Activated naive CD4-positive, alpha-beta T cell treated with anti-CD3 and anti-CD28 coated beads, Interleukin-2, amount 10 ng/mL, durations not matched to agents 7 days and 5 days (primary cell): ENCODE measurements at regions not wholly inside any gene's neighbourhood (a gene's known extent, or its start where the extent isn't known, plus 50 kb on each side); places are given as distances from the start of the nearest gene placed in this dataset.
"Not testable (repeated sequence)": the region's sequence is repeated elsewhere in the genome, so short reads cannot be mapped to it uniquely, and the experiment has no call there.

Experiments
- CTCF ChIA-PET: fragments of 350-600 bp; sonication (Branson Sonifier 250); formaldehyde crosslinking; loops from one replicate; lab custom pipeline; 2021; ENCODE audit warnings: antibody characterized with exemption; lab: Charles Lee
- DNase-seq: peaks from one replicate; pipeline ENCODE4 v3.0.0-alpha.2; 2020
- H3K27ac Mint-ChIP-seq: one replicate; pipeline ENCODE4 v1.8.0; 2021; ENCODE audit warnings: mild to moderate bottlenecking, moderate library complexity, mixed read lengths
- H3K27me3 Mint-ChIP-seq: one replicate; pipeline ENCODE4 v1.8.0; 2021; ENCODE audit warnings: mild to moderate bottlenecking, mixed read lengths
- H3K36me3 Mint-ChIP-seq: one replicate; pipeline ENCODE4 v1.8.0; 2021; ENCODE audit warnings: mixed read lengths
- H3K4me1 Mint-ChIP-seq: one replicate; pipeline ENCODE4 v1.8.0; 2021; ENCODE audit warnings: mixed read lengths
- H3K4me3 Mint-ChIP-seq: one replicate; pipeline ENCODE4 v1.8.0; 2021; ENCODE audit warnings: mild to moderate bottlenecking, moderate library complexity, mixed read lengths
- H3K9me3 Mint-ChIP-seq: one replicate; pipeline ENCODE4 v1.8.0; 2021; ENCODE audit warnings: mixed read lengths

GRCh38 chr14:50021261-50022031 lies 94.9 kb downstream of the VCPKMT start:
- H3K9me3 Mint-ChIP-seq: peaks cover 32% of the 10 kb centered on the region
- H3K27ac Mint-ChIP-seq: peak overlapping the region; percentile 83
- peak; percentile 56 for DNase-seq
- no peaks in the 10 kb centered on the region for H3K27me3 Mint-ChIP-seq
- H3K4me1 Mint-ChIP-seq: peaks cover 40% of the 10 kb centered on the region
- H3K36me3 Mint-ChIP-seq: peaks cover 49% of the 10 kb centered on the region
- CTCF ChIA-PET: interaction anchor here (1.4 kb wide), 1 partner anchor 17 kb away, joined by 7 read pairs; no protein-coding TSS in a partner anchor
- H3K4me3 Mint-ChIP-seq: no peak overlapping the region

DNA sequence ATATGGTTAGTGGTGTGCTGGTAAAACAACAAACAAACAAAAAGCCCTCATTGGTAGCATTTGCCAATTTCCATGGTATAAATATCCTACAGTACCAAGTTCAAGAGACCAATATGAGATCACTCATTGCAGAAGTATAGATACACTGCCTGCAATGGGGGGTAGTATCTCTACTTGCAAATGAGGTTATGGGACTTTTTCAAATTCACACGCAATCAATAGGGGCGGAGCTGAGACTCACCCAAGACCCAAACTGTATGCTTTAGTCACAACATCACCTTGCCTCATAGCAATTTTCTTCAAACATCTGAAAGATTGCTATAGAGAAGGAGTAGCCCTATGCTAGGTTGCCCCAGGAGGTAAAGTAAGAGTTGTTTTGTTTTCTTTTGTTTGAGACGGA lies 93.7 kb downstream of the VCPKMT start:
- Mint-ChIP-seq H3K27ac (no peak overlapping the region), H3K4me1 (peaks cover 32% of the 10 kb centered on the region), H3K36me3 (peaks cover 52% of the 10 kb centered on the region), H3K4me3 (no peak overlapping the region), H3K9me3 (peaks cover 32% of the 10 kb centered on the region), H3K27me3 (no peaks in the 10 kb centered on the region)
- CTCF ChIA-PET: interaction anchor here (1.4 kb wide), 1 partner anchor 16 kb away, joined by 7 read pairs; no protein-coding TSS in a partner anchor
- DNase-seq: no peak

- Mint-ChIP-seq H3K9me3 (peaks cover 32% of the 10 kb centered on the region), H3K4me3 (no peak overlapping the region), H3K27ac (no peak overlapping the region), H3K27me3 (no peaks in the 10 kb centered on the region), H3K36me3 (peaks cover 58% of the 10 kb centered on the region), H3K4me1 (peaks cover 31% of the 10 kb centered on the region)
- DNase-seq: no peak
- CTCF ChIA-PET: interaction anchor here (1.0 kb wide), 1 partner anchor 80 kb away, joined by 3 read pairs; no protein-coding TSS in a partner anchor
Measured at GRCh38 chr14:50023671-50024490, 92.5 kb downstream of the VCPKMT start.

DNA sequence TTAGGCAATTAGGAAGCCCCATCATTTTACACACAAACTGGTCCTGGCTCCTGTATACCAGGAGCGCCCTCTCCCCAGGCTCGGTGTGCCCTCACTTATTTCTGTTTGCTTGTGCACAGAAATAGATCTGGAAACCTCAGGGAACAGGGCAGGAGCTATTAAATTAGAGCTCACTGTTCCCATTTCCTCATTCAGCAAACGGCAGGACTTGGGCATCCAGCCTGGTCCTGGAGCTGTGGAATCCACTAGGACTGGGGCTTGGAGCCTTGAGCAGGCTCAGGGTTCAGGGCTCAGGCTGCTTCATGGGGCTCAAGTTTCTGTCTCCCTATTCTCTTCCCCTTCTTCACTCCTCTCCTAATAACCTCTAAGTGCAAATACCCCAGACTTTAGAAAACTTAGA lies 91.3 kb downstream of the VCPKMT start:
- Mint-ChIP-seq H3K27ac (no peak overlapping the region), H3K27me3 (no peaks in the 10 kb centered on the region), H3K9me3 (peaks cover 23% of the 10 kb centered on the region), H3K36me3 (peaks cover 56% of the 10 kb centered on the region), H3K4me3 (no peak overlapping the region), H3K4me1 (peaks cover 26% of the 10 kb centered on the region)
- CTCF ChIA-PET: no interaction called here
- DNase-seq: no peak

GRCh38 chr14:50025776-50026175 lies 90.6 kb downstream of the VCPKMT start:
- Mint-ChIP-seq H3K9me3 (peaks cover 18% of the 10 kb centered on the region), H3K4me3 (no peak overlapping the region), H3K36me3 (peaks cover 56% of the 10 kb centered on the region), H3K27ac (no peak overlapping the region), H3K4me1 (peaks cover 21% of the 10 kb centered on the region), H3K27me3 (no peaks in the 10 kb centered on the region)
- no peak for DNase-seq
- CTCF ChIA-PET: no interaction called here

GRCh38 chr14:50026396-50026795 lies 90.0 kb downstream of the VCPKMT start:
- Mint-ChIP-seq H3K4me1 (peaks cover 18% of the 10 kb centered on the region), H3K27me3 (no peaks in the 10 kb centered on the region), H3K9me3 (peaks cover 17% of the 10 kb centered on the region), H3K27ac (no peak overlapping the region), H3K36me3 (peaks cover 56% of the 10 kb centered on the region), H3K4me3 (no peak overlapping the region)
- CTCF ChIA-PET: no interaction called here
- no peak for DNase-seq

- Mint-ChIP-seq H3K36me3 (peaks cover 55% of the 10 kb centered on the region), H3K4me1 (peaks cover 12% of the 10 kb centered on the region), H3K27ac (no peak overlapping the region), H3K9me3 (peaks cover 16% of the 10 kb centered on the region), H3K4me3 (no peak overlapping the region), H3K27me3 (no peaks in the 10 kb centered on the region)
- CTCF ChIA-PET: interaction anchor here (0.8 kb wide), 1 partner anchor 10 kb away, joined by 3 read pairs; no protein-coding TSS in a partner anchor
- no peak for DNase-seq
Measured at GRCh38 chr14:50027816-50028215, 88.6 kb downstream of the VCPKMT start.

DNA sequence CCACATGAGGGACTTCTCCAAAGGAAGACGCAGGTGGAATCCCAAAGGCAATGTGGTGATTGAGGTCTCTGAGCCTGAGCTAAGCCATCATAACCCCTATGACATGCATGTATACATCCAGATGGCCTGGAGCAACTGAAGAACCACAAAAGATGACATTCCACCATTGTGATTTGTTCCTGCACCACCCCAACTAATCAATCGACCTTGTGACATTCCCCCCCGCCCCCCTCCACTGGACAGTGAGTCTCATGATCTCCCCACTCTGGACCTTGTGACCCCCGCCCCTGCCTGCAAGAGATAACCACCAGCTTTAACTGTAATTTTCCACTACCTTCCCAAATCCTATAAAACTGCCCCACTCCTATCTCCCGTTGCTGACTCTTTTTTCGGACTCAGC lies 87.9 kb downstream of the VCPKMT start:
- Mint-ChIP-seq H3K36me3 (peaks cover 52% of the 10 kb centered on the region), H3K4me3 (no peak overlapping the region), H3K27ac (no peak overlapping the region), H3K9me3 (peaks cover 15% of the 10 kb centered on the region), H3K27me3 (no peaks in the 10 kb centered on the region), H3K4me1 (peaks cover 13% of the 10 kb centered on the region)
- no peak for DNase-seq
- CTCF ChIA-PET: no interaction called here

DNA sequence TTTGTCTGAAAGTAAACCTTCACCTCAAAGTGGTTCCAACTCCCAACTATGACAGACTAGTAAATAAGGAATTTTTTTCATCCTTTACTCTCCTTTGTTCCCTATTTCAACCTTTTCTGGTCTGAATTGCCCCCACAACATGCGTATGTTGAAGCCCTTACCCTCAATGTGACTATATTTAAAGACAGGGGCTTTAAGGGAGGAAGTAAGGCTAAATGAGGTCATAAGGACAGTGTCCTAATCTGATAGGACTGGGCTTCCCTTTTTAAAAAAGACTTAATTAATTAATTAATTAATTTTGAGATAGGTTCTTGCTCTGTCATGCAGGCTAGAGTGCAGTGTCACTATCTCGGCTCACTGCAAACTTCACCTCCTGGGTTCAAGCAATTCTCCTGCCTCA lies 86.3 kb downstream of the VCPKMT start:
- Mint-ChIP-seq H3K27me3 (no peaks in the 10 kb centered on the region), H3K27ac (no peak overlapping the region), H3K9me3 (peaks cover 9% of the 10 kb centered on the region), H3K4me1 (peaks cover 20% of the 10 kb centered on the region), H3K36me3 (peaks cover 50% of the 10 kb centered on the region), H3K4me3 (no peak overlapping the region)
- CTCF ChIA-PET: no interaction called here
- DNase-seq: no peak

GRCh38 chr14:50030911-50031310 lies 85.5 kb downstream of the VCPKMT start:
- H3K27me3 Mint-ChIP-seq, H3K9me3 Mint-ChIP-seq, CTCF ChIA-PET, DNase-seq, H3K4me3 Mint-ChIP-seq, H3K27ac Mint-ChIP-seq: not testable (repeated sequence)
- Mint-ChIP-seq H3K36me3 (peaks cover 42% of the 10 kb centered on the region), H3K4me1 (peaks cover 25% of the 10 kb centered on the region)

DNA sequence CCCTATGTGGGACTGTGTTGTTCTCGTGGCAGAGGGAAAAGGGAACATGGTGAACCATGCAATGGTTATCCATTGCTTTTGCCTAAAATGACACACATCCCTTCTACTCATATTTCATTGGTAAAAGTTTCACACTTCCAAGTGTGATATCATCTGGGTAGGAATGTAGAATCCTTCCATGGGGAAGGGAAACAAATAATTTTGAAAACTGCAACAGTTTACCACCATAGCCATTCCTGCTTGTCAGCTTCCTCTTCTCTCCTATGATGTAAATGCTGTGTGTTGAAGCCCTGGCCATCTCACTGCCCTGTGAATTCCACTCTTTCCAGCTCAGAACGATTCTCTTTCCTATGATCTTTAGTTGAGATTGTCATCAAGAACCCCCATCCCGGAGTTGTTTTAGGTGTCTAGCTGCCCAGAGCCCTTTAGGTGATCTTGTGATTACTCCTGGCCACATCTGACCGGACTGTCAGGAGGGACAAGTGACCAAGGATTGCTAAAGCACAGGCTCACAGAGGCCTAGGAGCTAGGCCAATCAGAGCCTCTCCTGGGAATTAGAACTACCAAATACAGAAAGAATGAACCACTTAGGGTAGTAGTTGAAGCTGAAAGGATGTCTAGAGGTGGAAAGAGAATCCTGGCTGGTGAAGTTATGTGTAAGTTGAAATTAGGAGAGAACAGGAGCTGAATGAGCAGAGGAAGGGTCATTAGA lies 84.6 kb downstream of the VCPKMT start:
- Mint-ChIP-seq H3K4me3 (no peak overlapping the region), H3K9me3 (no peaks in the 10 kb centered on the region), H3K27me3 (no peaks in the 10 kb centered on the region), H3K4me1 (peaks cover 29% of the 10 kb centered on the region), H3K36me3 (peaks cover 47% of the 10 kb centered on the region), H3K27ac (no peak overlapping the region)
- CTCF ChIA-PET: no interaction called here
- no peak for DNase-seq

DNA sequence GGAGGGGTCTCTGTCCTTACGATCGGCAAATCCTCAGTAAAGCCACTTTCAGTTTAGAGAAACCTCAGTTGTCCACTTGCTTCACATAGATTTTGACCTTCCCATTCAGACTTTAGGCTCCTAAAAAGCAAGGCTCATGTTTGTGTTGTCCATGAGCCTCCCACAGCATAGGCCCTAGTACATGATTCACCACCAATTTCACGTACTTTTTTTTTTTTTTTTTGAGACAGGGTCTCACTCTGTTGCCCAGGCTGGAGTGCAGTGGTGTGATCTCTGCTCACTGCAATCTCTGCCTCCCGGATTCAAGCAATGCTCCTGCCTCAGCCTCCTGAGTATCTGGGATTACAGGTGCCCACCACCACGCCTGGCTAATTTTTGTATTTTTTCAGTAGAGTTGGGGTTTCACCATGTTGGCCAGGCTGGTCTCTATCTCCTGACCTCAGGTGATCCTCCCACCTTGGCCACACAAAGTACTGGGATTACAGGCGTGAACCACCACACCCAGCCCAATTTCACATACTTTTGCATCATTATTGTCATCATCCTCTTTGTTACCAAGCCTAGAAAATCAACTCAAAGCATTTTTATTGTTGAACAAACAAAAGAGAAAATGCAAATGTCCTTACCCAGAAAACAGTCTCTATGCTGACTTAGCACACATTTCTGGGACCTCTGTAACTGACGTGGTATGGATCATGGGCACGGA lies 83.8 kb downstream of the VCPKMT start:
- H3K27me3 Mint-ChIP-seq, H3K9me3 Mint-ChIP-seq, DNase-seq, H3K27ac Mint-ChIP-seq, H3K4me3 Mint-ChIP-seq, CTCF ChIA-PET: not testable (repeated sequence)
- Mint-ChIP-seq H3K4me1 (peaks cover 34% of the 10 kb centered on the region), H3K36me3 (peaks cover 50% of the 10 kb centered on the region)

DNA sequence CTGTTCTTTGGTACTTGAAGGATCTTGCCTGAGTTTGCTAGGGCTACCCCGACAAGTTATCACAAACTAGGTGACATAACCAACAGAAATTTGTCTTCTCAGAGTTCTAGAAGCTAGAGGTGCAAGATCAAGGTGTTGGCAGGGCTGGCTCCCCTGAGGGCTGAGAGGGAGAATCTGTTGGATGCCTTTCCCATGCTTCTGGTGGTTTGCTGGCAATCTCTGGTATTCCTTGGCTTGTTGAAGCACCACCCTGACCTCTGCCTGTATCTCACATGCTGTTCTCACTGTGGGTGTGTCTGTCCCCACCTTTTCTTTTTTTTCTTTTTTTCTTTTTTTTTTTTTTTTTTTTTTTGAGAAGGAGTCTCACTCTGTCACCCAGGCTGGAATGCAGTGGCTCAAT lies 81.2 kb downstream of the VCPKMT start:
- Mint-ChIP-seq H3K4me3 (no peak overlapping the region), H3K36me3 (peaks cover 56% of the 10 kb centered on the region), H3K9me3 (no peaks in the 10 kb centered on the region), H3K4me1 (peaks cover 60% of the 10 kb centered on the region), H3K27ac (no peak overlapping the region), H3K27me3 (no peaks in the 10 kb centered on the region)
- CTCF ChIA-PET: no interaction called here
- DNase-seq: no peak
